ENCODE measurements at regions not wholly inside any gene's neighbourhood (a gene's known extent, or its start where the extent isn't known, plus 50 kb on each side); places are given as distances from the start of the nearest gene placed in this dataset.
"Not testable (repeated sequence)": the region's sequence is repeated elsewhere in the genome, so short reads cannot be mapped to it uniquely, and the experiment has no call there.

GRCh38 chr15:31217566-31218270, 108.9 kb upstream of the KLF13 start:
- Mint-ChIP-seq H3K36me3 (ENCODE audit: low read depth) (no peaks in the 10 kb centered on the region), H3K9me3 (no peaks in the 10 kb centered on the region), H3K4me3 (peak overlapping the region; percentile 19), H3K27ac (peak overlapping the region; percentile 40), H3K27me3 (no peaks in the 10 kb centered on the region), H3K4me1 (peaks cover 35% of the 10 kb centered on the region)
- intact Hi-C loops (cut with micrococcal nuclease) = no loop called here
- no peak for DNase-seq

DNA sequence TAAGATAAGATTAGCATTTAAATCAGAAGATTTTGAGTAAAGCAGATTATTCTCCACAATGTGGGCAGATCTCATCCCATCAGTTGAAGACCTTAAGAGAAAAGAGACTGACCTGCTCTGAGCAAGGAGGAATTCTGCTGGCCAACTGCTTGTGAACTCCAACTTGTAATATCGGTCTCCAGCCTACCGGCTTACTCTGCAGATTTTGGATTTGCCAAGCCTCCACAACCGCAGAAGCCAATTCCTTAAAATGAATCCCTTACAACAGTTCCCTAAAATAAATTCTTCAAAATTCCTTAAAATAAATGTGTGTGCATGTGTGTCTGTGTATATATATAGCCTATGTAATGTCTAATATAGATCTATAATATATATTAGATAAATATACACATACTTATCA, 107.4 kb upstream of the KLF13 start:
- intact Hi-C loops (cut with micrococcal nuclease) = no loop called here
- Mint-ChIP-seq H3K4me1 (peaks cover 38% of the 10 kb centered on the region), H3K27me3 (no peaks in the 10 kb centered on the region), H3K9me3 (no peaks in the 10 kb centered on the region), H3K27ac (no peak overlapping the region), H3K36me3 (ENCODE audit: low read depth) (no peaks in the 10 kb centered on the region), H3K4me3 (no peak overlapping the region)
- DNase-seq = no peak

DNA sequence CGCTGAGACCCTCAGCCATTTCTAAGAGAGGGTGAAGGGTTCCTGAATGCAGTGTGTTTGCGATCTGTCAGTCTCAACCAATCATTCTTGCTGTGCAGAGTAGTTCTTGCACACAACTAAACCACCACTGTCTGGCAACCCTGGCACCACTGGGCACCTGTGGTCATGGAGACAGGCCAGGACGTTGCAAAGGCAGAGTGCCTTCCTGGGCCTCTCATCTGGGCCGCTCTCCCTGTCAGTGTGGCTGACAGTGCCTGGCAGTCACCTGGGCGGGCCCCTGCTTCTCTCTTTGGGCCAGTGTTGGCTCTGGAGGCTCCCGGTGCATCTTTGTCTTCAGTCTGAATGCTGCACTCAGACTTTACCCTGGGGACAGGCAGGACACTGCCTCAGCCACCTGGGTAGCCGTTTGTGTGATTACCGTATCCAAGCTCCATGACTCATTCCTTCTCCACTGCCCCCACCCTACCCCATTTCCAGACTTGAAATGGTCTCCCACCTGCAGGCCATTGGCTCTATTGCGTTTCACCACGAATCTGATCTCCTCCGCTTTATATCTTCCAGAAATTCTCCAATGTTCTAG, 104.6 kb upstream of the KLF13 start:
- Mint-ChIP-seq H3K36me3 (ENCODE audit: low read depth) (no peaks in the 10 kb centered on the region), H3K4me3 (no peak overlapping the region), H3K27ac (no peak overlapping the region), H3K9me3 (no peaks in the 10 kb centered on the region), H3K27me3 (peaks cover 6% of the 10 kb centered on the region), H3K4me1 (peaks cover 27% of the 10 kb centered on the region)
- intact Hi-C loops (cut with micrococcal nuclease) = no loop called here
- DNase-seq = no peak

GRCh38 chr15:31222773-31223341, 103.8 kb upstream of the KLF13 start:
- Mint-ChIP-seq H3K27ac (no peak overlapping the region), H3K4me1 (peaks cover 24% of the 10 kb centered on the region), H3K9me3 (no peaks in the 10 kb centered on the region), H3K4me3 (no peak overlapping the region), H3K27me3 (peaks cover 6% of the 10 kb centered on the region), H3K36me3 (ENCODE audit: low read depth) (no peaks in the 10 kb centered on the region)
- no peak for DNase-seq
- intact Hi-C loops (cut with micrococcal nuclease) = no loop called here

- DNase-seq = no peak
- Mint-ChIP-seq H3K27ac (no peak overlapping the region), H3K9me3 (no peaks in the 10 kb centered on the region), H3K4me3 (no peak overlapping the region), H3K4me1 (peaks cover 17% of the 10 kb centered on the region), H3K27me3 (peaks cover 6% of the 10 kb centered on the region), H3K36me3 (ENCODE audit: low read depth) (no peaks in the 10 kb centered on the region)
- intact Hi-C loops (cut with micrococcal nuclease) = no loop called here
Measured at GRCh38 chr15:31223478-31224350, 102.9 kb upstream of the KLF13 start.

DNA sequence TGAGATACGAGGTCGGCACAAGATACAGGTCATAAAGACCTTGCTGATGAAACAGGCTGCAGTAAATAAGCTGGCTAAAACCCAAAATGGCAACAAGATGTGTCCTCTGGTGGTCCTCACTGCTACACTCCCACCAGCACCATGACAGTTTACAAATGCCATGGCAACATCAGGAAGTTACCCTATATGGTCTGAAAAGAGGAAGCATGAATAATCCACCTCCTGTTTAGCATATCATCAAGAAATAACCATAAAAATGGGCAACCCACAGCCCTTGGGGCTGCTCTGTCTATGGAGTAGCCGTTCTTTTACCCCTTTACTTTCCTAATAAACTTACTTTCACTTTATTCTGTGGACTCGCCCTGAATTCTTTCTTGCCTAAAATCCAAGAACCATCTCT, 102.0 kb upstream of the KLF13 start:
- H3K36me3 Mint-ChIP-seq (ENCODE audit: low read depth); H3K4me3 Mint-ChIP-seq; DNase-seq; H3K27ac Mint-ChIP-seq; H3K27me3 Mint-ChIP-seq; intact Hi-C loops (cut with micrococcal nuclease); H3K9me3 Mint-ChIP-seq: not testable (repeated sequence)
- peaks cover 16% of the 10 kb centered on the region for H3K4me1 Mint-ChIP-seq

- H3K27me3 Mint-ChIP-seq = peaks cover 6% of the 10 kb centered on the region
- H3K4me3 Mint-ChIP-seq = no peak overlapping the region
- no peak overlapping the region for H3K27ac Mint-ChIP-seq
- DNase-seq = no peak
- intact Hi-C loops (cut with micrococcal nuclease) = no loop called here
- H3K9me3 Mint-ChIP-seq = no peaks in the 10 kb centered on the region
- peaks cover 16% of the 10 kb centered on the region for H3K4me1 Mint-ChIP-seq
- H3K36me3 Mint-ChIP-seq (ENCODE audit: low read depth) = no peaks in the 10 kb centered on the region
Measured at GRCh38 chr15:31225356-31225955, 101.2 kb upstream of the KLF13 start.

DNA sequence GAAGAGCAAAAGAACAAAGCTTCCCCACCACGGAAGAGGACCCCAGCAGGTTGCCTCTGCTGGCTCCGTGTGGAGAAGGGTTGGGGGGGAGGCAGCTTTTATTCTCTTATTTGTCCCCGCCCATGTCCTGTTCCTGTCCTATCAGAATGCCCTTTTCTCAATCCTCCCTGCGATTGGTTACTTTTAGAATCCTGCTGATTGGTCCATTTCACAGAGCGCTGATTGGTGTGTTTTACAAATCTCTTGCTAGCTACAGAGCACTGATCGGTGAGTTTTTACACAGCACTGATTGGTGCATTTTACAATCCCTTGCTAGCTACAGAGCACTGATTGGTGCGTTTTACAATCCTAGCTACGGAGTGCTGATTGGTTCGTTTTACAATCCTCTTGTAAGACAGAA, 100.6 kb upstream of the KLF13 start:
- DNase-seq = no peak
- Mint-ChIP-seq H3K27ac (no peak overlapping the region), H3K27me3 (peaks cover 6% of the 10 kb centered on the region), H3K9me3 (no peaks in the 10 kb centered on the region), H3K4me3 (no peak overlapping the region), H3K36me3 (ENCODE audit: low read depth) (no peaks in the 10 kb centered on the region), H3K4me1 (peaks cover 16% of the 10 kb centered on the region)
- intact Hi-C loops (cut with micrococcal nuclease) = no loop called here

GRCh38 chr15:31227235-31227634, 99.4 kb upstream of the KLF13 start:
- Mint-ChIP-seq H3K4me3 (no peak overlapping the region), H3K27me3 (peaks cover 6% of the 10 kb centered on the region), H3K9me3 (peaks cover 2% of the 10 kb centered on the region), H3K4me1 (peaks cover 15% of the 10 kb centered on the region), H3K27ac (no peak overlapping the region), H3K36me3 (ENCODE audit: low read depth) (no peaks in the 10 kb centered on the region)
- no peak for DNase-seq
- intact Hi-C loops (cut with micrococcal nuclease) = no loop called here

DNA sequence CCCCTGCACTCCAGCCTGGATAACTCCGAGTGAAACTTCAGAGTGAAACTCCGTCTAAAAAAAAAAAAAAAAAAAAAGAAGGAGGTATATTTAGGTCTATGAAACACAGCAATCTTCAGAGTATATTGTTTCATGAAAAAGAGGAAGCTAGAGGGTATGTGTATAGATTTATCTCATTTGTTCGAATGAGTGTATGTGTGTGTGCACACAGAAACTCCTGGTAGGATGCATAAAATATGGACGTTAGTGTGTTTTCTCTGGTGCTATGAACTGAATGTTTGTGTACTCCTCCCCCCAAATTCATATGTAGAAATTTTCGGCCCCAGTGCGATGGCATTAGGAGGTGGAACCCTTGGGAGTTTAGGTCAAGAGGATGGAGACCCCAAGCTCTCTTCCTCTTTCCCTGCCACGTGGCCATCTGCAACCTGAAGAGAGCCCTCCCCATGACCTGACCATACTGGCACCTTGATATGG, 98.6 kb upstream of the KLF13 start:
- Mint-ChIP-seq H3K36me3 (ENCODE audit: low read depth) (no peaks in the 10 kb centered on the region), H3K4me3 (no peak overlapping the region), H3K27me3 (peaks cover 6% of the 10 kb centered on the region), H3K27ac (no peak overlapping the region), H3K4me1 (peaks cover 8% of the 10 kb centered on the region), H3K9me3 (peaks cover 4% of the 10 kb centered on the region)
- intact Hi-C loops (cut with micrococcal nuclease) = no loop called here
- no peak for DNase-seq

- no peak overlapping the region for H3K27ac Mint-ChIP-seq
- peaks cover 6% of the 10 kb centered on the region for H3K27me3 Mint-ChIP-seq
- H3K36me3 Mint-ChIP-seq (ENCODE audit: low read depth) = no peaks in the 10 kb centered on the region
- intact Hi-C loops (cut with micrococcal nuclease) = no loop called here
- peaks cover 7% of the 10 kb centered on the region for H3K4me1 Mint-ChIP-seq
- H3K9me3 Mint-ChIP-seq = peaks cover 4% of the 10 kb centered on the region
- no peak overlapping the region for H3K4me3 Mint-ChIP-seq
- DNase-seq = no peak
Measured at GRCh38 chr15:31228980-31229826, 97.4 kb upstream of the KLF13 start.

- Mint-ChIP-seq H3K4me1 (peaks cover 3% of the 10 kb centered on the region), H3K27me3 (peaks cover 2% of the 10 kb centered on the region), H3K27ac (no peak overlapping the region), H3K36me3 (ENCODE audit: low read depth) (no peaks in the 10 kb centered on the region), H3K4me3 (no peak overlapping the region), H3K9me3 (peaks cover 4% of the 10 kb centered on the region)
- intact Hi-C loops (cut with micrococcal nuclease) = no loop called here
- no peak for DNase-seq
Measured at GRCh38 chr15:31230630-31231485, 95.8 kb upstream of the KLF13 start.
